Right renal cortex interstitium (tissue), 3 donors: ENCODE measurements at regions not wholly inside any gene's neighbourhood (a gene's known extent, or its start where the extent isn't known, plus 50 kb on each side); places are given as distances from the start of the nearest gene placed in this dataset.
A peak's percentile ranks its signal among the peaks of the same experiment; 100 is the strongest.

ENCODE experiments used
- DNase-seq, 3 donors: peaks; one replicate each; pipeline ENCODE4 v3.0.0-alpha.2; 2013; ENCODE audit warnings: low read depth in 3 of 3, low spot score in 2 of 3

DNA sequence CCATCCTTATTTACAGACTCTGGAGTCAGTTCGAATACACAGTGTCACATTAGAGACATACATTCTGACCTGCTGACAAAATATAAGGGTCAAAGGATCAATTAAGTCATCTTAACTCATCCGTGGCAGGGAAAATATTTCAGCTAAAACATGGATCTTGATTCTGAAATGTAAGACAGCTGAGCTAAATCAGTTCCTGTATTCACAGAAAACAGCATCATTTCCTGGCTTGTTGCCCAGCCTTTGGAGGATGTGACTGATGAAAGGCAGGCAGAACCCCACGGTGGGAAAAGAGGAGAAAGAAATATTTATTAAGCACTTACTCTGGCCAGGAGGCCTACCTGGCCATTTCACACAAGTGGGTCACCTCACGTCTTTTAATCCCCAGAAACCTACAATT, 101.9 kb downstream of the GAS2L3 start:
- DNase-seq, result peak; percentile 14 to 32 (median 27)

DNA sequence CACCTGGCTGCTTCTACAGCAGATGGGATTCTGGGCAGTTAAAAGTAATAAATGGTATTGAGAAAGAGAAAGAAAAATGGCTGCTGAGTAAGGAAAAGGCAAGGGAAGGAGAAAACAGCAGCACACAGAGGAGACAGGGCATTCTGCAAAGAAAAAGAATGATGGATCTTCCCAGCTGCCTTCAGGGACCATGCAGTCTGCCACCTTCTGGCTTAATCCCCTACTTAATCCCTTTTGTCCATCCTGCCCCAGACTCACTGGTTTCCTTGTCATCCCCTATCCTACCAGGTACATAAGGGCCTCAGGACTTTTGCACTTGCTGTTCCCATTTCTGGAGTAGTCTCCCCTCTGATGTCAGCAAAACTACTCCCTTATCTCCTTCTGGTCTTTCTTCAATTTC, 107.6 kb downstream of the GAS2L3 start:
- no peak for DNase-seq

DNA sequence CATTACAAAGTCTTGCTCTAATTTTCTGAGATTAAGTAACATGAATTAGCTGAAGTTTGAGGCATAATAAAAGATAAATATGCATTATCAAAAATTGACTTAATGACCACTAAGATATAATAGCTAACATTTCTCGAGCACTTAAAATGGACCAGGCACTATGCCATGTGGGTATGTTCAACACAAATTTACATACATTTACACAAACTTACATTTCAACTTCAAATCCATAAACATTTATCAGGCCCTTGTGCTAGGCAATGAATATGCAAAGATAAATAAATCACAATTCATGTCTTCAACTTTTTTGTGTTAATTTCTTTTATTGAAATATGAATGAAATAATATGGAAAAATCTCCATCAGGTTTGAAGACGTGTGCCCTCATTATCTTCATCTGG, 108.7 kb downstream of the GAS2L3 start:
- DNase-seq, result no peak

DNA sequence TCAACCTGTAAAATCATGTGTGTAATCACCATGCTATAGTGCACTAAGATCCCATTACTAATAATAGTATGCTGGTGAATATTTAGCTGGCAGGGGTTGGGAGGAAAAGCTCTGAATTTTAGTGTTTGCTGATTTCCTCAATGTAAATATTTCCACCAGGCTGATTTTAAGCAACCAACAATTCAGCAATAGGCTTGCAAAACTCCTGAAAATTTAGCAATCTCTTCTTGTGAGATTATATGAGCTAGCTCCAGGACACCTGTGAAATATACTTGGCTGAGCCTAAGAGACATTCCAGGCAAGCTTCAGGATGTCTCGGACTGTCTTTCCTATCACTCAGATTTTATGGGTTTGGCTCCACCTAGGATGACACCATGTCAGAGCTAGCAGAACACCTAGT, 106.9 kb upstream of the ANO4 start:
- no peak for DNase-seq

DNA sequence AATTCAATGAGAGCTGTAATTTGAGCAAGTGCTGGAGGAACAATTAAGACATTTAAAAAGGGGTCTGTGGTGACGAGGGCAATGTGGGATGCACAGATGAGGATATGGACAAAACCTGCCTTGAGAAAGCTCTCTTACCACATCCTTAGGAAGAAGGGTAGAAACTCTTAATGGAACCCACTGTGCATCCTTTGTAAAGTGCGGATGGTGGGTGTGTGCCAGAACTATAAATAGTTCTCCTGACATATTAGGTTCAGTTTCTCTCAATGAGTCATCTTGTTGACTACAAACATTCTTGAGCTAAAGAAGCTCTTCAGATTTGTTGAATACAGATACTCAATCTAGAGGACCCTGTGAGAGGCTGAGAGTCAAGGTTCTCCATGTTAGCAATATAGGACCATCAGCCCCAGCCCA, 106.1 kb upstream of the ANO4 start:
- DNase-seq, result no peak

DNA sequence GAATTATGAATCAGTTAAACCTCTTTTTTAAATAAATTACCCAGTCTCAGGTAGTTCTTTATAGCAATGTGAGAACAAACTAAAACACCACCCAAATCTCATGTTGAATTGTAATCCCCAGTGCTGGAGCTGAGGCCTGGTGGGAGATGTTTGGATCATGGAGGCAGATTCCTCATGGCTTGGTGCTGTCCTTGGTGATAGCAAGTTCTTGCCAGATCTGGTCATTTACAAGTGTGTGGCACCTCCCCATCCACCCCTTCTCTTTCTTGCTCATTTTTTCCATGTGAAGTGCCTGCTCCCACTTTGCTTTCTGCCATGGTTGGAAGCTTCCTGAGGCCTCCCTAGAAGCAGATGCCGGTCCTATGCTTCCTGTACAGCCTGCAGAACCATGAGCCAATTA, 102.1 kb upstream of the ANO4 start:
- no peak for DNase-seq

DNA sequence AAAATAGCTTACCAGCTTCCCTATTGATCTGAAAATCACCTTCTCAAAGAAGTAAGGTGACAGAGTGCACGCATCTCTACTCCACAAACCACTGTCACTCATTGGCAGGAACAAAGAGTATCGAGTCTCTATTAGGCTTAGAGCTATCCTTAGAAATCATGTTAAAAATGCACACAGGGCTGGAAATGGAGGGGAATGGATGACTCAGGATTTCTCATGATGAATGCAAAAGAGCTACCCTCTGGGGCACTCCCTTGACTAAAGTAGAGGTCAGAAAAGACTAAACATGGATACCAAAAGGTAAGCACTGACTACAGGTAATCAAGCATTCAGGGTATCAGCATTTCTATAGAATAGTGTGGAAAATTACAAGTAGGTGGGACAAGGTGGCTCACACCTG, 96.1 kb upstream of the ANO4 start:
- no peak for DNase-seq

DNA sequence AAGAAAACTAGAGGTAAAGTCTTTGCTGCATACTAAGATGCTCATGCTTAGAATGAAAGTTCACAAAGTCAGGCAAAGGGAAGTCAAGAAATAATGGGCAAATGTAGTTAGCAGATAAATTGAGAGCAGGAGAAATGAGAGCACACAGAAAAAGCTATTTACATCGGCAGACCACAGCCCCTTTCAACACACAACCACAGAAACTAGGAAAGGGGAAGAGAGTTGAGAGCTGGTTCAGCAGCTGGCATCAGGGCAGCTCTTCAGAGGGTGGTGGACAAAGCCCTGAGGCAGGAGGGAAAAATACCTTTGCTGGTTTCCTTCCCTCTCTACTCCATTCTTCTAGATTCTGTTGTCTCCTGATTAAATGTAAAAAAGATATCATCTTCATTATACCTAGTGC, 95.4 kb upstream of the ANO4 start:
- no peak for DNase-seq

DNA sequence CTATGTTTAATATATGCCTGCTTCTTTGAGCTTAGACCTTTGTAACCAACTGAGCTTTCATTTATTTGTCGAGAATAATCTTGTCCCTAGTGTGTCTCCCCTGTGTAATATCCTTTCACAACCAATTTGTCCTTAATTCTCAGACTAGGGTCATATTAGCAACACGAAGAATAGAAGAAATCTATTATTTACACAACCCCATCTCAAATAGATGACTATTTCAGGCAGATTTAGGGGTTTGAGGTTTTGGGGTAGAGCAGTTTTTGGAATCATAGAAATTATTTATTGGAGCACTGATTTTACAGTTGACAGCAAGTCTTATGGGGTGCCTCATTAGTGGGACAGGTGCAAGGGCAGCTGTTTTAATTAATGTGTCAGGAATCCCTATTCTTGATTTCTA, 91.2 kb upstream of the ANO4 start:
- DNase-seq, result no peak

DNA sequence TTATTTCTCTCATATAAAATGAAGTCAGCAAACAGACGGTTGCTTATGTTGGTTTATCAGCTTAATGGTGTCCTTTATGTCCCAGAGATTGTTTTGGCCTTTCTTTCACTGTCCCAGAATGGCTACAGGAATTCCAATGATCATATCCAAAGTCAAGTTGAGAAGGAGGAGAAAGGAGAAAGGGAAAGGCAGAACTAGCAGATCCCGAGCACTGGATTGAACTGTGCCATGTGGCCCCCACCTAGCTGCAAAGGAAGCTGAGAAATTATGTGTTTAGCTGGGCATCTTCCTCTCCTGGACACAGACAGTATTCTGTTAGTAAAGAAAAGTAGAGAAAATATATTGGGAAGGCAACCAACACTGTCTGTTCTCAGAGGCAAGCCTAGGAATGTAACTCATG, 90.7 kb upstream of the ANO4 start:
- DNase-seq, result no peak

DNA sequence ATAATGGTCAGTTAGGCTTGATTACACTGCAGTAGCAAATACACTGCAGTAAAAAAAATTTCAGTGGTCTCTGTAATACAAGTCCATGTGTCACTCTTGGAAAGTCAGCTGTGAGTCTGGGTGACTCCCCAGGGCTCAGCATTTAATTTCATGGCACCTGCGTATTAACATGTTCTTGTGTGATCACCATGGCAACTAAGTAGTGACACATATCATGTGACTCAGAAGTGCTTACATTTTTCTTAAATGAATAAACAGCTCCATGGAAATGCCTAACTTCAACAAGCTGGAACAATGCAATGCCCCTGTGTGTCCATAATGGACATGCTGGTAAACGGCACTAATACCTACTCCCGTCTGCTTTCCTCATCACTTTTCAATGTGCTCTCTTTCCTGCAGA, 88.5 kb upstream of the ANO4 start:
- no peak for DNase-seq

DNA sequence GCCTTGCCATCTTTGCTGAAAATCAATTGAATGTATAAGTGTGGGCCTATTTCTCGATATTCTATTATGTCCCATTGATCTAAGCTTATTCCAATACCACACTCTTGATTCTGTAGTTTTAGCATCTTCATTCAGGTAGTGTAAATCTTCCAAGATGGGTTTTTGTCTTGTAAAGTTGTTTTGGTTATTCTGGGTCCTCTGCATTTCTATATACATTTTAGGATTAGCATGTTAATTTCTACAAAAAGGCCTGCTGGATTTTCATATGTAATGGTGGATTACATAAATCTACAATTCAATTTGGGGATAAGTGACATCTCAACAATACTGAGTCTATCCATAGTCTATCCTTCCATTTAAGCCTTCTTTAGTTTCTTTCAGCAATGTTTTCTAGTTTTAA, 86.0 kb upstream of the ANO4 start:
- DNase-seq, result no peak

DNA sequence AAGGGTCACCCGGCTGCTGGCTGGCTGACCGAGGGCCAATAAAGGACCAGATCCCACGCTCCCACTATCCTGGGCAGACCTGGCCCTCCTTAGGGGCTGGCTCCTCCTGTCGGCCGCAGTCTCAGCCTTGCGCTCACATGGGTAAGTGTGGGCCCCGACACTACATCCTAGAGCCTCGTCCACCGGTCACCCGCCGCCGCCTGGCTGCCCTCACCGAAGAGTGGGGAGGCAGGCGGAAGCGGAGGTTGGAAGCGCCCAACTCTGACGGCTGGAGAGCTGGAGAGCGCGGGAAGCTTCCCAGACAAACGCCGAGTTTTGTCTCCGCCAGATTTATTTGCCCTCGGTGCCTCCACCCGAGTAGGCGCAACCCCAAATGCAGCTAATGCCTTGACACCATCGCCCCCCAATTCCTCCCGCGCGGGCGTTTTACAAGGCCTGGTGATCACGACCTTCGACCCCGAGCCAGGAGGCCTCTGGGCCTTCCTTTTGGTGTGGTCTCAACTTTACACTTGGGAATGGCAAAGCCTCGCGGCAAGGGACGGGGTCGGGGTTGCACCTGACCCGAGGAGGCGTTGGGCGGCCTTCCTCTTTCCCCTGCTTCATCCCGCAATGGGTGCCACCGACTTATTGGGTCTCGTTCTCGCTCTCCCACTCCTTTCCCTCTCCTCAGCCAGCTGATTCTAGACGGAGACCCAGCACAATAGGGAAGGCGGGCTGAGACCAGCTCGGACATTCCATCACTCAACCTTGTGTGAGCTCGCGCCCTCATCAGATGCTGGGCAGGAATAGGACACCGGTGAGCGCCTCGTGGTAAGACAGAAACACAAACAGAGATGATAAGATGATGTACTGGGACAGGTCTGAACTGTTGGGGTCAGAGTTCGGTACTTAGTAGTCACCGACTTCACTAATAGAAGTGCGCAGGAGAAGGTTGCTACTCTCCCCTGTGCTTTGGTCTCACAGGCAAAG, 78.3 kb upstream of the ANO4 start:
- no peak for DNase-seq

DNA sequence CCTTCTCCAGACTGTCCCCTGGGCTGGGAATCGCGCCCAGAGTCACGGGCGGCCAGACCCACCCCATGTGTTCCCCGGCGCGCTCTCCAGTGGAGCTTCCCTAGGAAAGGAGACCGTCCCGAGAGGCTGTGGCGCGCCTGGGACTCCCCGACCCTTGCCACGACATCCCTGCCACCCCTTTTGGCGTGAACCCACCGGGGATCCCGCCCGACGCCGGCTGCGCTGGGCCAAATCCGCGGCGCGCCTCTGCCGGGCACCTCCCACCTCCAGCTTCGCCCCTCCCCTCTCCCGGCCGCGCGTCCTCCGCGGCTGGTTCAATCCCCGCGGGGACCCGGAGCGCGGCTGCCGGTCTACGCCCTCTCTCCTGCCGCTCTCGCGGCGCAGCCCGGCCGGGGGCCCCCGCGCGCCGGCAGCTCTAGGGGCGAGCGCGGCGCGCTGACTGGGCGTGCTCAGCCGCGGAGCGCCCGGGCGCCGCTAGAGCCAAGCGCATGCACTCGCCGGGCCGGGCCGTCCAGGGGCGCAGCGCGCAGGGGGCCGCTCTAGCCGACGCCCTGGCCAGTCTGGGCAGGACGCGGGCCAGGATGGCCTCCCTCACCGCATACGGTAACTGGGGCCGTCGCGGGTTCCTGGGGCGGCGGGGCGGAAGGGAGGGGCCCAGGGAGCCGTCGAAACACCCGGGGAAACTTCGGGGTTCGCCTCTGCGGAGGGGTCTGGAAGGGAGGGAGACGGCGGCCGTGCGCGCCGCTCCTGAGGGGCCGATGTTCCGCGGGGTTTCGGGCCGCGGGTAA, 77.4 kb upstream of the ANO4 start:
- DNase-seq, result no peak

DNA sequence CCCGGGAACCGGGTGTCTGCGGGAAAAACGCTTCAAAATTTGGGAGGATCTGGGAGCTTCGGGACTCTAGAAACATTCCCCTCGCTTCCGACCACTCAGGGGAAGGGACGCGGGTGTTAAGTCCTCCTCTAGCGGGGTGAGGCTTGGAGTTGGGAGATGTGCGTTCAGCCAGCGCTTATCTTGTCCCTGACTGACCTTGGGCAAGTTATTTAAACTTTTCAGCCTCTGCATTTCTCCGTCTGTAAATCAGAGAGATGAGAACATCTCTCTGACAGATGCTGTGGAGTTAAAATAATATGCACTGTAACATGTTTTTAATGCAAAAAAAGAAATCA, 76.9 kb upstream of the ANO4 start:
- DNase-seq, result no peak

DNA sequence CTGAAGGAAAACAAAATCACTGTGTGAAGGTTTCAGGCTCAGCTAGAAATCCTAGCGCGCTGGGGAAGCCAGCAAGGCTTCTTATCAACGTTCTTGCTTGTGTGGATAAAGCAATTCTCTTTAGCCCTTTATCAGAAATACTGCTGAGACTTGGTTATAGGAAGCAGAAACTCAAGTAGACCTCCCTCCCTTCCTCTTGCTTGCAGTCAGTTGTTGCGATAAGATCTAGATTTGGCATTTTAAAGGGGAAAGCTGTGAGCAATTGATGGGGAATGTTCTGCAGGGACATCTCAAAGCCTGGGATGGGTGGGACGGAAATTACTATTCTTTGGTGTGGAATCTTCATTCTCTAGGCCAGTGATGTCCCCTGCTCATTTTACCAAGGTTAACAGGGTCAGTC, 76.4 kb upstream of the ANO4 start:
- DNase-seq, result no peak

DNA sequence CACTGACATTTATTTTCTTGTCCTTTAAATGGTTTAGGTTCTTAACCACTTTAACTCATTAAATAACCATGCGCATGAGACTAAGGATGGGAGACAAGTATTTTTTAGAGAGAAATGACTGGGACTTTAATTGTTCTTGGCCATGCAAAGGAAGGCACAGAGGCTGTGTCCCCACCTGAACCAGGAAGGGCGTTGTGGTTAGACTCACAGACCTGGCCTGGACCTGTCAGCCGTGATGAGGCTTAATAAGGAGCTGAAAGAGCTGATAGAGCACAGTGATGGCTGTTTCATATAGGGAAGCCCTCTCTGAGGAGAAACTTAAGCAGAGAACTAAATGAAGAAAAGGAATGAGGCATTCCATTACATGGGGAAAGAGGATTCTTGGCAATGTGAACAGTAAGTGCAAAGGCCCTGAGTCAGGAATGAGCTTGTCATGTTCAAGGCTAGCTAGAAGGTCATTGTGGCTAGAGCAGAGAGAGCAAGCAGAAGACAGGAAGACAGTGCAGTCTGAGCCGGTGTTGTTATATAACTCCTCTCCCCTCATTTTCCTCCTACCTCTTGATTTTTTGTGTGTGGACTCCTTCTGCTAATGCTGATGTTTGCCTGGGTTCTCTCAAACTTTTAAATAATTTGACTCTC, 74.4 kb upstream of the ANO4 start:
- DNase-seq, result no peak

DNA sequence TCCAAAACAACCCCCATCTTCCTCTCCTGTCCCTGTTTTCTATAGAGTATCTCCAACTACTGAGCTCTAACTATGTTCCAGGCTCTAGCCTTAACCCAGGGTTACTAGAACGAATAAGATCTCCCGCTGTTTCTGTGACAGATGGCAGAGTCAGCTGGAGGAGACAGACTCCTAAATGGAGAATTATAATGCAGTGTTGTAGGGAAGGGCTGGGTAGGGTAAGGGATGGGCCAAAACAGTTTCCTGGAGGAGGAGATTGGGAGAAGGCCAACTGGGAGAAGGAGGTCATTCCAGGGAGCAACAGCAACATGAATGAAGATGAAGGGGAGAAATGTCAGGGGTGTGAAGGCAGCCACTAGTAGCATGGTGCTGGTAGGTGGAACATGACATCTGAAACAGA, 73.4 kb upstream of the ANO4 start:
- DNase-seq, result no peak

DNA sequence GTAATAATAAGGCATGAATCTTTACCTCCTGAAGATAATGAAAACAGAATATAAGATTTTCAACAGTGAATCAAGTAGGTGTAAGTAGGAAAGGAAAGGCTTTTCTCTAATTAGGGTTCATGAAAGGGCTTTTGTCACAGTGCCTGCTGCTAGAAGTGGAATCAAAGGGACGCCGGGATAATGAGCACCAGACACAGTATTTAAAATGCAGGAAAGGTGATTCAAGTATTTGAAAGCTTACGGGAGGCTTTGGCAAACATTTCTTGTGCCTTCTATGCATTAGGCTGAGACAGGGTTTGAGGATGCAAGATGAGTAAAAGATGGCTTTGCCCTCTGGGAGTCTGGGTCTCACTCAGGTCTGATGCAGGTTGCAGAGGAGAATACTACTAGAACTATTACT, 70.5 kb upstream of the ANO4 start:
- no peak for DNase-seq

DNA sequence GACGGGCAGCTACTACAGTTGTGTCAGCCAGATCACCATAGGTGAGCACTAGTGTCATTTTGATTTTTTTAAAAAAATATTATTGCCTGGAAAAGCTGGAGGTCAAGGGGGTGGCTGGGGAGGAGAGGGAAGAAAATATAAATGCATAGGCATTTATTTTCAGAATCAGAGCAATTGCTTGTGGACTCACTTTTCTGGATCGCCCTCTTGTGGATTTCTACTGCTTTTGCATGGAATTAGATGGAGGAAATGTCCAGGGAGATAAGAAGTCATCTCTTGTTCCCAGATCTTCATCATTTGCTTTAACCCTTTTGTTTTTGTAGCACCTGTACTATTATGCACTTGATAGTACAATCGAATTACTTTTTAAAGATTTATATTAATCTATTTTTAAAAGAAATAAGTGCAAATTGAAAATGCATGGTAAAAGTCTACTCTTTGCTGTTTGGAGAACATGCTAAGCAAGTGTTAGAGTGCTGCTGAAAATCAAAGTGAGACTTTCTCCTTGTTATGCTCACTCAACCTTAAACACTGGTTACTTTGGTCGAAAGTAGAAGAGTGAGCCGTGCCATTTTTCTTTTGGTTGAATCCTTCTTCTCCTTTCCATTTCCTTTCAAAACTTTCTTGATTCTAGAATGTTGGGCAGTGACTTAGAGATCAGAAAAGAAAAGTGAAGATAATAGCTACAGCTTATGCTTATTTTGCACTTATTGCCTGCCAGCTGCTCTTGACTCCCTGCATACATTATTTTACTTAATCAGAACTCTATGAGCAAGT, 60.6 kb upstream of the ANO4 start:
- no peak for DNase-seq

DNA sequence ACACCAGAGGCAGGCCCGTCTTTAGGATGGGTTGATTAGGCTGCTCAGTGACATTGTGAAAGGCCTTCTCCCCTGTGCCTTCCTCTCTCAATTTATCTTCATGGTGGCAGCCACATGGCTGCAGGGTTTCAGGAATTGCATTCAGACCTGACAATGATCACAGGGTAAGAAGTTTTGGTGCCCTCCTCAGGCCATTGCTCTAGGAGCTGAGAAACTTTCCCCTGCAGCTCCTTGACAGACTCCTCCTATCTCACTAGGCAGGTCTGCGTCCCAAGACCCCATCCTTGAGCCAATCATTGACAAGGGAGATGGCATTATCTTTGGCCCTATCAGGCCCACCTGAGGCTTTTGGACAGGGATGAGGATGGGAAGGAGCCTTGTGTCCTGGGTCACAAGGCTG, 57.4 kb upstream of the ANO4 start:
- no peak for DNase-seq
